G401.6 (cell line): ENCODE measurements at regions not wholly inside any gene's neighbourhood (a gene's known extent, or its start where the extent isn't known, plus 50 kb on each side); places are given as distances from the start of the nearest gene placed in this dataset.
"Not testable (repeated sequence)": the region's sequence is repeated elsewhere in the genome, so short reads cannot be mapped to it uniquely, and the experiment has no call there.

ENCODE experiments used
- FAIRE-seq: peaks from 2 replicates; lab custom pipeline; 2012; peaks lifted over from hg19 to GRCh38; lab: Jason Lieb, UNC

GRCh38 chr21:23968008-23968407 lies 1639.3 kb downstream of the MRPL39 start:
- no peak for FAIRE-seq

- no peak for FAIRE-seq
Measured at GRCh38 chr21:23963454-23963853, 1643.8 kb downstream of the MRPL39 start.

- FAIRE-seq, result no peak
Measured at GRCh38 chr21:23960769-23961168, 1646.5 kb downstream of the MRPL39 start.

- FAIRE-seq, result no peak
Measured at GRCh38 chr21:23955135-23955843, 1652.0 kb downstream of the MRPL39 start.

- FAIRE-seq, result no peak
Measured at GRCh38 chr21:23952269-23952668, 1655.0 kb downstream of the MRPL39 start.

GRCh38 chr21:23951251-23951650 lies 1656.0 kb downstream of the MRPL39 start:
- no peak for FAIRE-seq

GRCh38 chr21:23950344-23950743 lies 1656.9 kb downstream of the MRPL39 start:
- FAIRE-seq, result no peak

GRCh38 chr21:23949493-23949892 lies 1657.8 kb downstream of the MRPL39 start:
- no peak for FAIRE-seq

- no peak for FAIRE-seq
Measured at GRCh38 chr21:23939369-23940065, 1667.8 kb downstream of the MRPL39 start.

GRCh38 chr21:23936991-23937390 lies 1670.3 kb downstream of the MRPL39 start:
- no peak for FAIRE-seq

GRCh38 chr21:23936224-23936623 lies 1671.1 kb downstream of the MRPL39 start:
- no peak for FAIRE-seq

- no peak for FAIRE-seq
Measured at GRCh38 chr21:23930565-23930964, 1676.7 kb downstream of the MRPL39 start.

- FAIRE-seq, result not testable (repeated sequence)
Measured at GRCh38 chr21:23926430-23926829, 1680.9 kb downstream of the MRPL39 start.

- no peak for FAIRE-seq
Measured at GRCh38 chr21:23921670-23922418, 1685.4 kb downstream of the MRPL39 start.

GRCh38 chr21:23900727-23901126 lies 1706.6 kb downstream of the MRPL39 start:
- no peak for FAIRE-seq

GRCh38 chr21:23899561-23899960 lies 1707.7 kb downstream of the MRPL39 start:
- FAIRE-seq, result no peak

GRCh38 chr21:23890652-23891051 lies 1716.6 kb downstream of the MRPL39 start:
- FAIRE-seq, result no peak

GRCh38 chr21:23887725-23888306 lies 1719.5 kb downstream of the MRPL39 start:
- FAIRE-seq, result no peak

GRCh38 chr21:23886828-23887724 lies 1720.2 kb downstream of the MRPL39 start:
- no peak for FAIRE-seq

GRCh38 chr21:23881783-23882182 lies 1725.5 kb downstream of the MRPL39 start:
- FAIRE-seq, result peak; percentile 75

- FAIRE-seq, result no peak
Measured at GRCh38 chr21:23876925-23877558, 1730.2 kb downstream of the MRPL39 start.
